Glutamatergic neuron (in vitro differentiated cells): ENCODE measurements at regions not wholly inside any gene's neighbourhood (a gene's known extent, or its start where the extent isn't known, plus 50 kb on each side); places are given as distances from the start of the nearest gene placed in this dataset.

ENCODE experiments used
- DNase-seq: peaks from one replicate; pipeline ENCODE4 v3.0.0; 2022
- H3K27ac Mint-ChIP-seq: one replicate; pipeline ENCODE4 v1.8.0; 2020; ENCODE audit warnings: mild to moderate bottlenecking, mixed read lengths, inconsistent platforms; ENCODE audit not compliant: unreplicated experiment
- H3K27me3 Mint-ChIP-seq: one replicate; pipeline ENCODE4 v1.8.0; 2020; ENCODE audit warnings: mild to moderate bottlenecking, moderate library complexity, mixed read lengths, inconsistent platforms; ENCODE audit not compliant: unreplicated experiment
- H3K36me3 Mint-ChIP-seq: one replicate; pipeline ENCODE4 v1.8.0; 2020; ENCODE audit warnings: mild to moderate bottlenecking, mixed read lengths, inconsistent platforms; ENCODE audit not compliant: unreplicated experiment
- H3K4me1 Mint-ChIP-seq: one replicate; pipeline ENCODE4 v1.8.0; 2020; ENCODE audit warnings: mild to moderate bottlenecking, low read depth, mixed read lengths, inconsistent platforms; ENCODE audit not compliant: unreplicated experiment
- H3K4me3 Mint-ChIP-seq: one replicate; pipeline ENCODE4 v1.8.0; 2020; ENCODE audit warnings: mild to moderate bottlenecking, mixed read lengths, inconsistent platforms; ENCODE audit not compliant: unreplicated experiment
- H3K9me3 Mint-ChIP-seq: one replicate; pipeline ENCODE4 v1.8.0; 2020; ENCODE audit warnings: mild to moderate bottlenecking, moderate library complexity, mixed read lengths, inconsistent platforms; ENCODE audit not compliant: unreplicated experiment
- TF ChIP-seq, protein P1 (sequence below): fragments of 200-600 bp; sonication (generic); IDR thresholded peaks from one replicate; pipeline ENCODE4 v1.5.0; 2021; ENCODE audit not compliant: partially characterized antibody, unreplicated experiment

DNA sequence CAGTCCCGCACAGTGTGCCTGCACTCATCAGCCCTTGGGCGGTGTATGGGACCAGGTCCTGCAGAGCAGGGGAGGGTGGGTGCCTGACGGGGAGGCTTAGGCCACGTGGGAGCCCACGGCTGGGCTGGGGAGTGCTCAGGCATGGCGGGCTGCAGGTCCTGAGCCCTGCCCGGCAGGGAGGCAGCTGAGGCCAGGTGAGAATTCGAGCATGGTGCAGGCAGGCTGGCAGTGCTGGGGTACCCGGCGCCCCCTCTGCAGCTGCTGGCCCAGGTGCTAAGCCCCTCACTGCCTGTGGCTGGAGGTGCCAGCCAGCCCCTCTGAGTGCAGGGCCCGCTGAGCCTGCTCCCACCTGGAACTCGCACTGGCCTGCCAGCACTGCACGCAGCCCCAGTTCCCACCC is 630.9 kb upstream of the PCDH20 start:
- no peak overlapping the region for H3K27ac Mint-ChIP-seq
- no peak for DNase-seq
- H3K4me1 Mint-ChIP-seq: no peaks in the 10 kb centered on the region
- no peak overlapping the region for H3K4me3 Mint-ChIP-seq
- no peaks in the 10 kb centered on the region for H3K27me3 Mint-ChIP-seq
- H3K9me3 Mint-ChIP-seq: no peaks in the 10 kb centered on the region
- H3K36me3 Mint-ChIP-seq: no peaks in the 10 kb centered on the region
- TF ChIP-seq, protein P1, sequence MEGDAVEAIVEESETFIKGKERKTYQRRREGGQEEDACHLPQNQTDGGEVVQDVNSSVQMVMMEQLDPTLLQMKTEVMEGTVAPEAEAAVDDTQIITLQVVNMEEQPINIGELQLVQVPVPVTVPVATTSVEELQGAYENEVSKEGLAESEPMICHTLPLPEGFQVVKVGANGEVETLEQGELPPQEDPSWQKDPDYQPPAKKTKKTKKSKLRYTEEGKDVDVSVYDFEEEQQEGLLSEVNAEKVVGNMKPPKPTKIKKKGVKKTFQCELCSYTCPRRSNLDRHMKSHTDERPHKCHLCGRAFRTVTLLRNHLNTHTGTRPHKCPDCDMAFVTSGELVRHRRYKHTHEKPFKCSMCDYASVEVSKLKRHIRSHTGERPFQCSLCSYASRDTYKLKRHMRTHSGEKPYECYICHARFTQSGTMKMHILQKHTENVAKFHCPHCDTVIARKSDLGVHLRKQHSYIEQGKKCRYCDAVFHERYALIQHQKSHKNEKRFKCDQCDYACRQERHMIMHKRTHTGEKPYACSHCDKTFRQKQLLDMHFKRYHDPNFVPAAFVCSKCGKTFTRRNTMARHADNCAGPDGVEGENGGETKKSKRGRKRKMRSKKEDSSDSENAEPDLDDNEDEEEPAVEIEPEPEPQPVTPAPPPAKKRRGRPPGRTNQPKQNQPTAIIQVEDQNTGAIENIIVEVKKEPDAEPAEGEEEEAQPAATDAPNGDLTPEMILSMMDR: no peak

DNA sequence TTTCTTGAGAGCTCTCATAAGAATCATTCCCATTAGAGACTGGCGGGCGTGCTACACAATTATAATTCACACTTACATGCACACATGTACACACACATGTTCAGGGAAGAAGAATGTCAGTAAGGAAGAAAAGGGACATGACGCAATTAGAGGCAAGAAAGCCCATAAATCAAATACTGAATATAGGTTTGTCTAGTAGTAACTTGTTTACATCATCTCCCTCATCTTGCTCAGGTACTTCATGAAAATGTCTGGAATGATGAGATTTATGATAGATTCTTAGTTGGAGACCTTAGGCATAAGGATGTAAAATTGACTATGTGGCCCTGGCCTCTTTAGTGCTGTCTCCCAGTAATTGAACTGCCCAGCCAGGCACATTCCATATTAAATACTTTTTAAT is 628.0 kb upstream of the PCDH20 start:
- DNase-seq: no peak
- no peak overlapping the region for H3K27ac Mint-ChIP-seq
- H3K9me3 Mint-ChIP-seq: no peaks in the 10 kb centered on the region
- H3K36me3 Mint-ChIP-seq: no peaks in the 10 kb centered on the region
- TF ChIP-seq, protein P1: no peak
- no peak overlapping the region for H3K4me3 Mint-ChIP-seq
- H3K4me1 Mint-ChIP-seq: no peaks in the 10 kb centered on the region
- H3K27me3 Mint-ChIP-seq: no peaks in the 10 kb centered on the region

DNA sequence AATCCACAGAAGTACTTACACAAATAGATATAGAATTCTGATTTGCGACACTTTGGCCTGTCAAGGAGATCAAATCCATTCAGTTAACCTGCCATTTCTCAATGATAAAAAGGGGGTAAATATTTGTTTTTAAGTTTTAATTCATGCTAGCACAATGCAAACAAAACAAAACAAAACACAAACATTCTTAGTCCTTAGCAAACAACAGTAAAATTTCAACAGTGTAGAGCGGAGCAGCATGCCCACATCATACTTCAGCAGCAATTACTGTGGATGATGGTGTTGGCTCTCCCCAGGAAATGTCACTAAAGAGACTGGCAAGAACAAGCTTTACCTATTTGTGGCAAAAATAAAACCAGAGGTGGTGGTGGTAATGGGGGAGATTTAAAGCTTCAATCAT is 625.2 kb upstream of the PCDH20 start:
- TF ChIP-seq, protein P1: no peak
- H3K27ac Mint-ChIP-seq: no peak overlapping the region

DNA sequence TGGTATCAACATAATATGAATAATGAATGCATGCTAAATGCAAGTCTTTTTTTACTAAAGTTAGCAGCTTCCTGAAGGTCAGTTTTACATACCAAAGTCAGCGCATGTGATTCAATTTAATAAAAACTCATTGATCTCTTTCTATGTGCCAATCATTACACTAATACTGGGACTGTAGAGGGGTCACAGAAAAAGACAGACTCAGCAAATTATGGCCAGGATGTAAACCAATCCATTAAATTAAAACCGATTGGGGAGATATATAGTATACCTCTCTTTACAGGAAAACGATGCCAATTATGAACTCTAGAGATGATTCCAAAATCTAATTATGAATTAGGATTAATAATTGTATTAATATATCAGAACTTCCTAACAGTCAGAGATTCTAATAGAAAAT is 624.4 kb upstream of the PCDH20 start:
- H3K4me3 Mint-ChIP-seq: no peak overlapping the region
- no peaks in the 10 kb centered on the region for H3K36me3 Mint-ChIP-seq
- TF ChIP-seq, protein P1: no peak
- DNase-seq: no peak
- no peaks in the 10 kb centered on the region for H3K9me3 Mint-ChIP-seq
- H3K27me3 Mint-ChIP-seq: no peaks in the 10 kb centered on the region
- H3K27ac Mint-ChIP-seq: no peak overlapping the region
- H3K4me1 Mint-ChIP-seq: no peaks in the 10 kb centered on the region

More for the DNA sequence above, 625.2 kb upstream of the PCDH20 start:
- H3K9me3 Mint-ChIP-seq: no peaks in the 10 kb centered on the region
- H3K27me3 Mint-ChIP-seq: no peaks in the 10 kb centered on the region
- H3K36me3 Mint-ChIP-seq: no peaks in the 10 kb centered on the region
- no peak overlapping the region for H3K4me3 Mint-ChIP-seq
- DNase-seq: no peak
- no peaks in the 10 kb centered on the region for H3K4me1 Mint-ChIP-seq

DNA sequence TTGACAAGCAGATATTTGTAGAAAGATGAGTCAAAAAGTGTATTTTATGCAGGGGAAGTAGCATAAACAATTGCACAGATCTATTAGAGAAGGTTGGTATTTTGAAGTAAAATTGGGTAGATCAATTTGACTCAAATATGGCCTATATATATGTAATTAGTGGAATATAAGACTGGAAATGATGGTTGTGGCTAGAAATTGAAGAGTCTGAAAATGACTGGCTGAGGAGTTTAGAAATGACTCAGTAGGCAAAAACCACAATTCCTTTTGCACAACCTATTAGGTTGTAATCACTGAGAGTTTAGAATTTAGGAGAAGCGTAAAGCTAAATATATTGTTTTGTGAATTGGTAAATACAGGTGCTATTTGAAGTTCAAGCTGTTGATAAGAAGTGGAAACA is 622.6 kb upstream of the PCDH20 start:
- no peak overlapping the region for H3K4me3 Mint-ChIP-seq
- no peak overlapping the region for H3K27ac Mint-ChIP-seq
- no peak for DNase-seq
- no peaks in the 10 kb centered on the region for H3K9me3 Mint-ChIP-seq
- H3K36me3 Mint-ChIP-seq: no peaks in the 10 kb centered on the region
- TF ChIP-seq, protein P1: no peak
- peaks cover 2% of the 10 kb centered on the region for H3K4me1 Mint-ChIP-seq
- no peaks in the 10 kb centered on the region for H3K27me3 Mint-ChIP-seq
